Fibroblast of pulmonary artery (primary cell): ENCODE measurements at regions not wholly inside any gene's neighbourhood (a gene's known extent, or its start where the extent isn't known, plus 50 kb on each side); places are given as distances from the start of the nearest gene placed in this dataset.
A peak's percentile ranks its signal among the peaks of the same experiment; 100 is the strongest.

Experiments
- DNase-seq: peaks from one replicate; pipeline ENCODE4 v3.0.0-alpha.2; 2010; ENCODE audit warnings: low read depth
- H3K4me3 ChIP-seq: replicated peaks from 2 replicates; pipeline ENCODE4 v1.5.1; 2011; ENCODE audit warnings: low read depth, mild to moderate bottlenecking, control low read depth, low read length, moderate library complexity
- CTCF ChIP-seq: IDR thresholded peaks from 2 replicates; pipeline ENCODE4 v1.5.1; 2011; ENCODE audit warnings: mild to moderate bottlenecking, control low read depth, low read length, inconsistent platforms; ENCODE audit errors: missing control alignments

- no peak overlapping the region for H3K4me3 ChIP-seq
- DNase-seq, result peak; percentile 48
- TF ChIP-seq CTCF, result no peak
Measured at GRCh38 chr7:84247591-84247990, 53.0 kb upstream of the SEMA3A start.

GRCh38 chr7:84245835-84246234 lies 51.2 kb upstream of the SEMA3A start:
- TF ChIP-seq CTCF, result no peak
- H3K4me3 ChIP-seq, result no peak overlapping the region
- no peak for DNase-seq
